22Rv1 (cell line): ENCODE measurements at regions not wholly inside any gene's neighbourhood (a gene's known extent, or its start where the extent isn't known, plus 50 kb on each side); places are given as distances from the start of the nearest gene placed in this dataset.

ENCODE experiments used
- ZFX ChIP-seq: fragments of 450-650 bp; IDR thresholded peaks from 2 replicates; pipeline ENCODE4 v1.6.1; 2017; ENCODE audit warnings: antibody characterized with exemption, borderline replicate concordance
- TF ChIP-seq, protein P1 (sequence below): fragments of 450-650 bp; IDR thresholded peaks from 2 replicates; pipeline ENCODE4 v1.5.1; 2017; ENCODE audit warnings: mild to moderate bottlenecking

DNA sequence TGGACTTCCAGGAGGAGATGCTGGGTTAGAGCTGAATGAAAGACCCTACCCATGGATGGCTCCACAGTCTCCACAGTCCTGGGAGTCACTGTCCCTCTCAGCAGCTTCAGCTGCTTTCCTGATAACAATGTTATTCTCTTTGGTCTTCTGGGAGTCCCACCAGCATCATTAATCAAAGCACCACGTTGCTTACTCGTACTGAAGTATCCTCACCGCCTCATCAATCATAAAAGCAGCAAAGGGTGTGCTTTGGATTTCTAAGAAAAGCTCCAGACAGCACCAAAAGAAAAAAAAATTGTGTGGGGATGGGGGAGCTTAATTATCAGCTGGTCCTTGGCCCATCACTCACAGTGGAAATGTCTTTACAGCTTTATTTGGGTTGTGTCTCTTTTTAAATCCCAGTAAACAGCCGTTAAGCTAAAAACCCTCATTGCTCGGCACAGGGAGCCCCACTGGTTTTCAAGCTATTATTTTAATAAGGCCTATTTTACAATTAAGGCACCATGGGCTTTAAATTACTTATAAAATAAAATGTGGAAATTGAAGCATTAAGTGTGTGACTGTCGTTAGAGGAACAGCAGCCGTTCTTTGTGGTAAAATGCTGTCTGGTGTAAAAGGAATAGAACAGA lies 538.0 kb downstream of the EBF1 start:
- TF ChIP-seq, protein P1, sequence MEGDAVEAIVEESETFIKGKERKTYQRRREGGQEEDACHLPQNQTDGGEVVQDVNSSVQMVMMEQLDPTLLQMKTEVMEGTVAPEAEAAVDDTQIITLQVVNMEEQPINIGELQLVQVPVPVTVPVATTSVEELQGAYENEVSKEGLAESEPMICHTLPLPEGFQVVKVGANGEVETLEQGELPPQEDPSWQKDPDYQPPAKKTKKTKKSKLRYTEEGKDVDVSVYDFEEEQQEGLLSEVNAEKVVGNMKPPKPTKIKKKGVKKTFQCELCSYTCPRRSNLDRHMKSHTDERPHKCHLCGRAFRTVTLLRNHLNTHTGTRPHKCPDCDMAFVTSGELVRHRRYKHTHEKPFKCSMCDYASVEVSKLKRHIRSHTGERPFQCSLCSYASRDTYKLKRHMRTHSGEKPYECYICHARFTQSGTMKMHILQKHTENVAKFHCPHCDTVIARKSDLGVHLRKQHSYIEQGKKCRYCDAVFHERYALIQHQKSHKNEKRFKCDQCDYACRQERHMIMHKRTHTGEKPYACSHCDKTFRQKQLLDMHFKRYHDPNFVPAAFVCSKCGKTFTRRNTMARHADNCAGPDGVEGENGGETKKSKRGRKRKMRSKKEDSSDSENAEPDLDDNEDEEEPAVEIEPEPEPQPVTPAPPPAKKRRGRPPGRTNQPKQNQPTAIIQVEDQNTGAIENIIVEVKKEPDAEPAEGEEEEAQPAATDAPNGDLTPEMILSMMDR: no peak
- TF ChIP-seq ZFX: no peak
